ENCODE measurements at regions not wholly inside any gene's neighbourhood (a gene's known extent, or its start where the extent isn't known, plus 50 kb on each side); places are given as distances from the start of the nearest gene placed in this dataset.

DNA sequence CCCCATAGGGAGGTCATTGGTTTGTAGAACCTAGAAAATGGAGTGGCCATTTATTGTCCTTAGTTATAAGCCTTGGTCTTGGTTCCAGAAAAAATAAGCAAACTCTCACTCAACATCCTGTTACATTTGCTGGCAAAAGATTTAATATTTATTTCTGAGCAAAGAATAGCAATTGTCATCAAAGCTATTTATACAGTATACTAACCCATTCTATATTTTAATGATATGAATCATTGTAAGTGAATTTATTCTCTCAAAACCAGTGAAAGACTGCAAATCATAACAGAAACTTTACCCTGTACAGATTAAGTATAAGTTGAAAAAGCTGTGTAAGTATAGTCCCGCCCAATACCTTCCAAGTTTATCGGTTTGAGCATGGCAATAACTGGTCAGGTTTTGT is 364.4 kb downstream of the CD109 start:
- Histone ChIP-seq H3K27me3 (no peaks in the 10 kb centered on the region), H3K36me3 (no peaks in the 10 kb centered on the region), H3K9me3 (no peaks in the 10 kb centered on the region), H3K4me3 (no peak overlapping the region), H3K4me1 (no peaks in the 10 kb centered on the region), H3K27ac (no peak overlapping the region)
- WGBS, 2 donors = 84 to 91% methylated on average over 2 of the region's 2 CpGs
- no peak for TF ChIP-seq POLR2A (IDR thresholded peaks at IDR 0.05)
- TF ChIP-seq, protein P1, sequence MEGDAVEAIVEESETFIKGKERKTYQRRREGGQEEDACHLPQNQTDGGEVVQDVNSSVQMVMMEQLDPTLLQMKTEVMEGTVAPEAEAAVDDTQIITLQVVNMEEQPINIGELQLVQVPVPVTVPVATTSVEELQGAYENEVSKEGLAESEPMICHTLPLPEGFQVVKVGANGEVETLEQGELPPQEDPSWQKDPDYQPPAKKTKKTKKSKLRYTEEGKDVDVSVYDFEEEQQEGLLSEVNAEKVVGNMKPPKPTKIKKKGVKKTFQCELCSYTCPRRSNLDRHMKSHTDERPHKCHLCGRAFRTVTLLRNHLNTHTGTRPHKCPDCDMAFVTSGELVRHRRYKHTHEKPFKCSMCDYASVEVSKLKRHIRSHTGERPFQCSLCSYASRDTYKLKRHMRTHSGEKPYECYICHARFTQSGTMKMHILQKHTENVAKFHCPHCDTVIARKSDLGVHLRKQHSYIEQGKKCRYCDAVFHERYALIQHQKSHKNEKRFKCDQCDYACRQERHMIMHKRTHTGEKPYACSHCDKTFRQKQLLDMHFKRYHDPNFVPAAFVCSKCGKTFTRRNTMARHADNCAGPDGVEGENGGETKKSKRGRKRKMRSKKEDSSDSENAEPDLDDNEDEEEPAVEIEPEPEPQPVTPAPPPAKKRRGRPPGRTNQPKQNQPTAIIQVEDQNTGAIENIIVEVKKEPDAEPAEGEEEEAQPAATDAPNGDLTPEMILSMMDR (IDR thresholded peaks at IDR 0.05) = no peak
- intact Hi-C loops (cut with DNase I) = no loop called here
- no peak for DNase-seq

GRCh38 chr6:74058606-74059005 is 362.6 kb downstream of the CD109 start:
- no peak overlapping the region for H3K27ac ChIP-seq

GRCh38 chr6:74057326-74057725 is 361.3 kb downstream of the CD109 start:
- WGBS, 2 donors = 81 to 89% methylated on average over 2 of the region's 2 CpGs
- no peak overlapping the region for H3K4me3 ChIP-seq
- no peaks in the 10 kb centered on the region for H3K4me1 ChIP-seq
- no peaks in the 10 kb centered on the region for H3K9me3 ChIP-seq
- TF ChIP-seq POLR2A (IDR thresholded peaks at IDR 0.05) = no peak
- TF ChIP-seq, protein P1 (IDR thresholded peaks at IDR 0.05) = no peak
- intact Hi-C loops (cut with DNase I) = no loop called here
- no peaks in the 10 kb centered on the region for H3K27me3 ChIP-seq
- H3K36me3 ChIP-seq = no peaks in the 10 kb centered on the region
- no peak overlapping the region for H3K27ac ChIP-seq
- DNase-seq = no peak

More at GRCh38 chr6:74058606-74059005, 362.6 kb downstream of the CD109 start:
- H3K9me3 ChIP-seq = no peaks in the 10 kb centered on the region
- intact Hi-C loops (cut with DNase I) = no loop called here
- no peak overlapping the region for H3K4me3 ChIP-seq
- TF ChIP-seq POLR2A (IDR thresholded peaks at IDR 0.05) = no peak
- TF ChIP-seq, protein P1 (IDR thresholded peaks at IDR 0.05) = no peak
- no peaks in the 10 kb centered on the region for H3K27me3 ChIP-seq
- WGBS, 2 donors = 46 to 51% methylated on average over 2 of the region's 2 CpGs
- DNase-seq = no peak
- H3K4me1 ChIP-seq = no peaks in the 10 kb centered on the region
- H3K36me3 ChIP-seq = no peaks in the 10 kb centered on the region

- Histone ChIP-seq H3K9me3 (no peaks in the 10 kb centered on the region), H3K36me3 (no peaks in the 10 kb centered on the region), H3K27ac (no peak overlapping the region), H3K27me3 (no peaks in the 10 kb centered on the region), H3K4me3 (no peak overlapping the region), H3K4me1 (no peaks in the 10 kb centered on the region)
- no peak for TF ChIP-seq POLR2A (IDR thresholded peaks at IDR 0.05)
- TF ChIP-seq, protein P1 (IDR thresholded peaks at IDR 0.05) = no peak
- DNase-seq = no peak
- intact Hi-C loops (cut with DNase I) = no loop called here
Observed at GRCh38 chr6:74054190-74054589, 358.2 kb downstream of the CD109 start.

GRCh38 chr6:74050921-74051320 is 354.9 kb downstream of the CD109 start:
- WGBS, 2 donors = 29 to 45% methylated on average over 2 to 3 of the region's 3 CpGs
- Histone ChIP-seq H3K36me3 (no peaks in the 10 kb centered on the region), H3K27ac (no peak overlapping the region), H3K9me3 (no peaks in the 10 kb centered on the region), H3K4me3 (no peak overlapping the region), H3K27me3 (no peaks in the 10 kb centered on the region), H3K4me1 (no peaks in the 10 kb centered on the region)
- intact Hi-C loops (cut with DNase I) = no loop called here
- DNase-seq = no peak
- TF ChIP-seq, protein P1 (IDR thresholded peaks at IDR 0.05) = no peak
- TF ChIP-seq POLR2A (IDR thresholded peaks at IDR 0.05) = no peak
